Fibroblast of lung (primary cell): ENCODE measurements at regions not wholly inside any gene's neighbourhood (a gene's known extent, or its start where the extent isn't known, plus 50 kb on each side); places are given as distances from the start of the nearest gene placed in this dataset.

Source experiments
- DNase-seq, 2 donors: peaks; one replicate each; pipeline versions ENCODE4 v3.0.0 to v3.0.0-alpha.2; 2010; ENCODE audit warnings: low read depth in 2 of 2
- H2AFZ ChIP-seq: 2 replicates; pipeline ENCODE4 v1.5.1; 2012; ENCODE audit warnings: low read length, control low read depth, inconsistent platforms
- H3K27ac ChIP-seq: 2 replicates; pipeline ENCODE4 v1.5.1; 2011; ENCODE audit warnings: low read length, control low read depth; ENCODE audit not compliant: insufficient read depth
- H3K27me3 ChIP-seq: 2 replicates; pipeline ENCODE4 v1.5.1; 2011; ENCODE audit warnings: mild to moderate bottlenecking, low read length; ENCODE audit not compliant: control insufficient read depth, insufficient read depth
- H3K36me3 ChIP-seq: 2 replicates; pipeline ENCODE4 v1.5.1; 2011; ENCODE audit warnings: low read length; ENCODE audit not compliant: control insufficient read depth, insufficient read depth
- H3K4me1 ChIP-seq: 2 replicates; pipeline ENCODE4 v1.5.1; 2011; ENCODE audit warnings: low read length; ENCODE audit not compliant: control insufficient read depth, insufficient read depth; ENCODE audit errors: extremely low read depth
- H3K4me2 ChIP-seq: 2 replicates; pipeline ENCODE4 v1.5.1; 2011; ENCODE audit warnings: low read length, control low read depth; ENCODE audit not compliant: insufficient read depth; ENCODE audit errors: extremely low read depth
- H3K4me3 ChIP-seq, 4 experiments: fragments of 200-600 bp in 1 of 4; sonication (generic) in 1 of 4; replicated peaks in 1 of 4; 2 replicates each; pipeline ENCODE4 v1.5.1; 2011 to 2016; ENCODE audit warnings: low read length in 4 of 4, low read depth in 3 of 4, mild to moderate bottlenecking in 3 of 4, control low read depth in 2 of 4, inconsistent platforms in 1 of 4, mixed read lengths in 1 of 4; ENCODE audit not compliant: insufficient read depth in 1 of 4; ENCODE audit errors: control extremely low read depth in 1 of 4
- H3K79me2 ChIP-seq: 2 replicates; pipeline ENCODE4 v1.5.1; 2012; ENCODE audit warnings: mild to moderate bottlenecking, low read length, inconsistent platforms; ENCODE audit not compliant: control insufficient read depth, insufficient read depth
- H3K9ac ChIP-seq: 2 replicates; pipeline ENCODE4 v1.5.1; 2011; ENCODE audit warnings: mild to moderate bottlenecking, low read length, control low read depth; ENCODE audit not compliant: insufficient read depth
- H3K9me3 ChIP-seq: 2 replicates; pipeline ENCODE4 v1.5.1; 2012; ENCODE audit warnings: low read depth, low read length; ENCODE audit not compliant: control insufficient read depth, insufficient read depth
- H4K20me1 ChIP-seq: 2 replicates; pipeline ENCODE4 v1.5.1; 2011; ENCODE audit warnings: low read length; ENCODE audit not compliant: control insufficient read depth, insufficient read depth; ENCODE audit errors: extremely low read depth
- CTCF ChIP-seq, 2 donors: IDR thresholded peaks in 1 of 2; conservative IDR thresholded peaks in 1 of 2; 1 replicate in 1 of 2; 2 replicates in 1 of 2; pipeline ENCODE4 v1.5.1; 2011 to 2012; ENCODE audit warnings: low read length in 2 of 2, control low read depth in 1 of 2, inconsistent platforms in 1 of 2, low read depth in 1 of 2, mild to moderate bottlenecking in 1 of 2
- EZH2 ChIP-seq: IDR thresholded peaks from 2 replicates; pipeline ENCODE4 v1.5.1; 2012; ENCODE audit warnings: low read length, control low read depth, mild to moderate bottlenecking; ENCODE audit errors: missing control alignments

GRCh38 chr6:156316583-156317125 is 460.5 kb upstream of the ARID1B start:
- Histone ChIP-seq H3K4me1 (no peaks in the 10 kb centered on the region), H3K27ac (no peak overlapping the region), H3K4me3 (no peak overlapping the region), H3K4me2 (no peak overlapping the region), H3K36me3 (no peaks in the 10 kb centered on the region), H3K9ac (no peak overlapping the region), H3K27me3 (no peaks in the 10 kb centered on the region), H2AFZ (no peak overlapping the region), H4K20me1 (no peaks in the 10 kb centered on the region), H3K79me2 (no peaks in the 10 kb centered on the region), H3K9me3 (no peaks in the 10 kb centered on the region)
- no peak for TF ChIP-seq EZH2
- TF ChIP-seq CTCF (conservative IDR thresholded peaks at IDR 0.05 in 1 of 2, IDR thresholded peaks at IDR 0.05 in 1 of 2; ENCODE audit: low read depth in 1 of 2, low read length in 2 of 2) = no peak
- no peak for DNase-seq

- H3K79me2 ChIP-seq = no peaks in the 10 kb centered on the region
- no peaks in the 10 kb centered on the region for H3K27me3 ChIP-seq
- H3K4me3 ChIP-seq = no peak overlapping the region
- H2AFZ ChIP-seq = no peak overlapping the region
- no peak overlapping the region for H3K27ac ChIP-seq
- no peak for DNase-seq
- no peaks in the 10 kb centered on the region for H4K20me1 ChIP-seq
- no peaks in the 10 kb centered on the region for H3K9me3 ChIP-seq
- no peak for TF ChIP-seq EZH2
- TF ChIP-seq CTCF (conservative IDR thresholded peaks at IDR 0.05 in 1 of 2, IDR thresholded peaks at IDR 0.05 in 1 of 2; ENCODE audit: low read depth in 1 of 2, low read length in 2 of 2) = no peak
- H3K36me3 ChIP-seq = no peaks in the 10 kb centered on the region
- no peak overlapping the region for H3K9ac ChIP-seq
- H3K4me1 ChIP-seq = no peaks in the 10 kb centered on the region
- H3K4me2 ChIP-seq = no peak overlapping the region
These were observed 462.0 kb upstream of the ARID1B start for GRCh38 chr6:156315146-156315545.

- TF ChIP-seq CTCF (conservative IDR thresholded peaks at IDR 0.05 in 1 of 2, IDR thresholded peaks at IDR 0.05 in 1 of 2; ENCODE audit: low read depth in 1 of 2, low read length in 2 of 2) = no peak
- no peak for TF ChIP-seq EZH2
- Histone ChIP-seq H3K4me2 (no peak overlapping the region), H3K27ac (no peak overlapping the region), H4K20me1 (no peaks in the 10 kb centered on the region), H3K79me2 (no peaks in the 10 kb centered on the region), H2AFZ (no peak overlapping the region), H3K36me3 (no peaks in the 10 kb centered on the region), H3K9me3 (no peaks in the 10 kb centered on the region), H3K4me1 (no peaks in the 10 kb centered on the region), H3K27me3 (no peaks in the 10 kb centered on the region), H3K9ac (no peak overlapping the region), H3K4me3 (no peak overlapping the region)
- no peak for DNase-seq
These were observed 464.1 kb upstream of the ARID1B start for GRCh38 chr6:156313037-156313436.
